HCT116 (cell line): ENCODE measurements at regions not wholly inside any gene's neighbourhood (a gene's known extent, or its start where the extent isn't known, plus 50 kb on each side); places are given as distances from the start of the nearest gene placed in this dataset.
A peak's percentile ranks its signal among the peaks of the same experiment; 100 is the strongest.
"Not testable (repeated sequence)": the region's sequence is repeated elsewhere in the genome, so short reads cannot be mapped to it uniquely, and the experiment has no call there.

Experiments used
- ATAC-seq: fragments of 200-7000 bp; cut with Tn5 transposase; 2 replicates; pipeline ENCODE4 v1.9.1; 2020; ENCODE audit warnings: mild to moderate bottlenecking, moderate library complexity
- BruUV-seq: library from RNA; stranded (reverse); fragments of 400-500 nt; replicated peaks from 2 replicates; lab custom pipeline; 2021; lab: Mats Ljungman, UMichigan
- CTCF ChIA-PET: fragments of 300-600 bp; sonication (Branson Sonifier 250); formaldehyde crosslinking; loops from one replicate; lab custom pipeline; 2021; ENCODE audit warnings: antibody characterized with exemption; lab: Charles Lee
- POLR2A ChIA-PET: fragments of 300-600, 350-600 bp; sonication (Branson Sonifier 250); formaldehyde crosslinking; loops from one replicate; lab custom pipeline; 2021; ENCODE audit warnings: antibody characterized with exemption; lab: Charles Lee
- RAD21 ChIA-PET, 2 experiments: fragments of 300-600 bp; sonication (Branson Sonifier 250); formaldehyde crosslinking; loops; one replicate each; lab custom pipeline; 2023; ENCODE audit warnings: low total read pairs in 2 of 2; ENCODE audit not compliant: uncharacterized antibody in 2 of 2, unreplicated experiment in 2 of 2, low non-redundant PET in 1 of 2; lab: Charles Lee
- DNase-seq: peaks from one replicate; pipeline ENCODE4 v3.0.0-alpha.2; 2010; ENCODE audit warnings: low read depth, low spot score
- H2AFZ ChIP-seq: fragments of 200-600 bp; shearing (Covaris generic), sonication (generic); 2 replicates; pipeline ENCODE4 v1.6.1; 2017; ENCODE audit warnings: low read depth, mixed run types, mixed read lengths, antibody characterized with exemption, low read length; ENCODE audit not compliant: poor library complexity, severe bottlenecking
- H3K27ac ChIP-seq: 2 replicates; pipeline ENCODE4 v1.5.1; 2012; ENCODE audit warnings: low read depth, low read length
- H3K27me3 ChIP-seq: fragments of 200-600 bp; sonication (generic); 2 replicates; pipeline ENCODE4 v1.6.1; 2016; ENCODE audit warnings: mixed run types, low read length, mixed read lengths; ENCODE audit not compliant: insufficient read depth
- H3K36me3 ChIP-seq, 2 experiments: fragments of 200-500 bp in 1 of 2; fragments of 200-600 bp in 1 of 2; sonication (Bioruptor generic) in 1 of 2; sonication (generic) in 1 of 2; 2 replicates each; pipeline versions ENCODE4 v1.5.1 to v1.6.1; 2014 to 2016; ENCODE audit warnings: low read length in 2 of 2, inconsistent platforms in 1 of 2, mixed read lengths in 1 of 2, mixed run types in 1 of 2; ENCODE audit not compliant: insufficient read depth in 2 of 2, control insufficient read depth in 1 of 2
- H3K4me1 ChIP-seq, 2 experiments: fragments of 200-600 bp in 1 of 2; sonication (generic) in 1 of 2; 2 replicates each; pipeline versions ENCODE4 v1.5.1 to v1.6.1; 2012 to 2017; ENCODE audit warnings: low read length in 2 of 2, inconsistent platforms in 1 of 2, mild to moderate bottlenecking in 1 of 2, mixed read lengths in 1 of 2, mixed run types in 1 of 2, moderate library complexity in 1 of 2; ENCODE audit not compliant: insufficient read depth in 2 of 2, control insufficient read depth in 1 of 2
- H3K4me2 ChIP-seq: fragments of 200-600 bp; sonication (generic); 2 replicates; pipeline ENCODE4 v1.6.1; 2017; ENCODE audit warnings: mixed run types, low read length, mixed read lengths
- H3K4me3 ChIP-seq, 2 experiments: fragments of 200-600 bp in 1 of 2; sonication (generic) in 1 of 2; replicated peaks in 1 of 2; 2 replicates each; pipeline ENCODE4 v1.5.1; 2011 to 2016; ENCODE audit warnings: low read length in 2 of 2, control low read depth in 1 of 2, low read depth in 1 of 2, mild to moderate bottlenecking in 1 of 2, mixed read lengths in 1 of 2, mixed run types in 1 of 2
- H3K79me2 ChIP-seq: fragments of 200-600 bp; sonication (generic); 2 replicates; pipeline ENCODE4 v1.6.1; 2017; ENCODE audit warnings: mild to moderate bottlenecking, mixed run types, low read length, moderate library complexity, mixed read lengths; ENCODE audit not compliant: insufficient read depth
- H3K9ac ChIP-seq: fragments of 200-600 bp; sonication (generic); 2 replicates; pipeline ENCODE4 v1.6.1; 2016; ENCODE audit warnings: low read length, mixed read lengths
- H3K9me2 ChIP-seq: fragments of 200-600 bp; sonication (generic), shearing (Covaris generic); 2 replicates; pipeline ENCODE4 v1.6.1; 2017; ENCODE audit warnings: mixed run types, mild to moderate bottlenecking, moderate library complexity; ENCODE audit not compliant: insufficient read depth
- H3K9me3 ChIP-seq, 2 experiments: fragments of 200-500 bp in 1 of 2; fragments of 200-600 bp in 1 of 2; sonication (Bioruptor generic) in 1 of 2; sonication (generic) in 1 of 2; 2 replicates each; pipeline ENCODE4 v1.6.1; 2014 to 2017; ENCODE audit warnings: low read length in 2 of 2, mixed read lengths in 2 of 2, inconsistent platforms in 1 of 2, low read depth in 1 of 2, mild to moderate bottlenecking in 1 of 2, mixed run types in 1 of 2, moderate library complexity in 1 of 2; ENCODE audit not compliant: control insufficient read depth in 1 of 2, insufficient read depth in 1 of 2
- H4K20me1 ChIP-seq: fragments of 200-600 bp; sonication (generic), shearing (Covaris generic); 2 replicates; pipeline ENCODE4 v1.6.1; 2017; ENCODE audit warnings: mixed run types, mild to moderate bottlenecking, moderate library complexity; ENCODE audit not compliant: insufficient read depth
- RAD21 ChIP-seq: IDR thresholded peaks from 2 replicates; pipeline ENCODE4 v1.6.1; 2012; ENCODE audit warnings: low read depth, mild to moderate bottlenecking
- intact Hi-C: fragments of 100-400 bp; cut with micrococcal nuclease; formaldehyde crosslinking; loops from 2 replicates; pipeline ENCODE4 v1.10.0; 2022
- TF ChIP-seq, protein P1 (sequence below), 3 experiments: fragments of 200-600 bp in 1 of 3; sonication (generic) in 1 of 3; IDR thresholded peaks in 2 of 3; conservative IDR thresholded peaks in 1 of 3; 2 replicates each; pipeline ENCODE4 v1.5.1; 2012 to 2017; ENCODE audit warnings: low read depth in 2 of 3, low read length in 2 of 3, antibody characterized with exemption in 1 of 3, borderline replicate concordance in 1 of 3, control low read depth in 1 of 3, mild to moderate bottlenecking in 1 of 3, mixed read lengths in 1 of 3, mixed run types in 1 of 3, moderate library complexity in 1 of 3; ENCODE audit not compliant: insufficient read depth in 1 of 3

DNA sequence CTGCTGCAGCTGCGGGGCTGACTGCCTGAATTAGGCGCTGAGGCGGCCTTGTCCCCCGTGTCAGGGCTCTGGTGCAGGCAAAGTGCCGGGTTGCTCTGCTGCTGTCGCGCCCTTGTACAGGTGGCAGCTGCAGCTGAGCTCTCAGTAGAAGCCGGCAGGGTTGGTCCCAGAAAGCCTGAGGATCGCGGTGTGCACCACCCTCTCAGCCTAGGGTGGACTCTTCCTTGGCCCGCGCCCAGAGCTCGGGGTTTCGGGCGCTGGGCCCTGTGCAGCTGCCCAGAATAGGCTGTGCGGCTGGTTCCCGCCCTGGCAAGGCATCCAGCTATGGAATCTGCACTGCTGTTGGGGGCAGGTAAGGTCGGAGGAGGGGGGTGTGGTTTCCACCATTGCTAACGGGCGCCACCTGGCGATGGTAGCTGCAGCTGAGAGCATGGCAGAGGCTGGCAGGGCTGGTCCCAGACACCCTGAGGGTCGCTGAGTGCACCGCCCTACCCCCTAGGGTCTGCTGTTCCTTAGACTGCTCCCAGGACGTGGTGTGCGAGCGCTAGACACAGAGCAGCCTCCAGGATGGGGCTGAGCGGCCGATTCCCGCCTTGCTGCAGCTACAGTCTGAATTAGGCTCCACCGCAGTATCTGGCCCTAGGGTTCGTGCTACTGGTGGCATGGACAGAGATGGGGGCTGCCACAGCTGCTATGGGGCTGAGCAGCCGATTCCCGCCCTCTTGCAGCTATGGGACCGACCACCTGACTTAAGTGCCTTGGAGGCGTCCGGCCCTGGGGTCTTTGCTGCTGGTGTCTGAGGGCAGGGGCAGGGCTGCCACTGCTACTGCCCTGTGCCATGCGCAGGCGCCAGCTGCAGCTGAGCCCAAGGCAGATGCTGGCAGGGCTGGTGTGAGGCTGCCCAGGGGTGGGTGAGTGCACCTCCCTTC is 145.0 kb downstream of the CCDC74A start:
- not testable (repeated sequence) for H3K9ac ChIP-seq, H3K79me2 ChIP-seq, H3K27me3 ChIP-seq, H3K9me3 ChIP-seq, H4K20me1 ChIP-seq, BruUV-seq, H3K9me2 ChIP-seq, H2AFZ ChIP-seq, H3K27ac ChIP-seq, H3K4me3 ChIP-seq, H3K36me3 ChIP-seq
- TF ChIP-seq RAD21 = peak; percentile 48
- TF ChIP-seq, protein P1, sequence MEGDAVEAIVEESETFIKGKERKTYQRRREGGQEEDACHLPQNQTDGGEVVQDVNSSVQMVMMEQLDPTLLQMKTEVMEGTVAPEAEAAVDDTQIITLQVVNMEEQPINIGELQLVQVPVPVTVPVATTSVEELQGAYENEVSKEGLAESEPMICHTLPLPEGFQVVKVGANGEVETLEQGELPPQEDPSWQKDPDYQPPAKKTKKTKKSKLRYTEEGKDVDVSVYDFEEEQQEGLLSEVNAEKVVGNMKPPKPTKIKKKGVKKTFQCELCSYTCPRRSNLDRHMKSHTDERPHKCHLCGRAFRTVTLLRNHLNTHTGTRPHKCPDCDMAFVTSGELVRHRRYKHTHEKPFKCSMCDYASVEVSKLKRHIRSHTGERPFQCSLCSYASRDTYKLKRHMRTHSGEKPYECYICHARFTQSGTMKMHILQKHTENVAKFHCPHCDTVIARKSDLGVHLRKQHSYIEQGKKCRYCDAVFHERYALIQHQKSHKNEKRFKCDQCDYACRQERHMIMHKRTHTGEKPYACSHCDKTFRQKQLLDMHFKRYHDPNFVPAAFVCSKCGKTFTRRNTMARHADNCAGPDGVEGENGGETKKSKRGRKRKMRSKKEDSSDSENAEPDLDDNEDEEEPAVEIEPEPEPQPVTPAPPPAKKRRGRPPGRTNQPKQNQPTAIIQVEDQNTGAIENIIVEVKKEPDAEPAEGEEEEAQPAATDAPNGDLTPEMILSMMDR (IDR thresholded peaks at IDR 0.05 in 2 of 3, conservative IDR thresholded peaks at IDR 0.05 in 1 of 3; ENCODE audit: borderline replicate concordance in 1 of 3, insufficient read depth in 1 of 3, low read depth in 2 of 3, low read length in 2 of 3) = peak; percentile 24 to 58 (median 53); a peak in 5 of 6 replicates
- DNase-seq = peak; percentile 23
- intact Hi-C loops = loop anchor here (2.0 to 5.0 kb wide), 2 partner anchors 260 to 520 kb away; no protein-coding TSS in a partner anchor
- Histone ChIP-seq H3K4me2 (peak overlapping the region; percentile 37), H3K4me1 (peaks cover 7 to 35% of the 10 kb centered on the region in 2 experiments; a peak in 3 of 4 replicates)
- ChIA-PET POLR2A (interaction anchor here (1.8 kb wide), 1 partner anchor 9 kb away, joined by 6 read pairs; no protein-coding TSS in a partner anchor), RAD21 (interaction anchor here in 1 of 2 experiments (1.0 kb wide), 1 partner anchor 519 kb away, joined by 3 read pairs; no protein-coding TSS in a partner anchor), CTCF (interaction anchor here (1.0 to 1.9 kb wide), 5 partner anchors 10 to 519 kb away, joined by 3 to 12 read pairs (median 9); no protein-coding TSS in a partner anchor)
- ATAC-seq = peak; percentile 89
